ENCODE measurements at regions not wholly inside any gene's neighbourhood (a gene's known extent, or its start where the extent isn't known, plus 50 kb on each side); places are given as distances from the start of the nearest gene placed in this dataset.

DNA sequence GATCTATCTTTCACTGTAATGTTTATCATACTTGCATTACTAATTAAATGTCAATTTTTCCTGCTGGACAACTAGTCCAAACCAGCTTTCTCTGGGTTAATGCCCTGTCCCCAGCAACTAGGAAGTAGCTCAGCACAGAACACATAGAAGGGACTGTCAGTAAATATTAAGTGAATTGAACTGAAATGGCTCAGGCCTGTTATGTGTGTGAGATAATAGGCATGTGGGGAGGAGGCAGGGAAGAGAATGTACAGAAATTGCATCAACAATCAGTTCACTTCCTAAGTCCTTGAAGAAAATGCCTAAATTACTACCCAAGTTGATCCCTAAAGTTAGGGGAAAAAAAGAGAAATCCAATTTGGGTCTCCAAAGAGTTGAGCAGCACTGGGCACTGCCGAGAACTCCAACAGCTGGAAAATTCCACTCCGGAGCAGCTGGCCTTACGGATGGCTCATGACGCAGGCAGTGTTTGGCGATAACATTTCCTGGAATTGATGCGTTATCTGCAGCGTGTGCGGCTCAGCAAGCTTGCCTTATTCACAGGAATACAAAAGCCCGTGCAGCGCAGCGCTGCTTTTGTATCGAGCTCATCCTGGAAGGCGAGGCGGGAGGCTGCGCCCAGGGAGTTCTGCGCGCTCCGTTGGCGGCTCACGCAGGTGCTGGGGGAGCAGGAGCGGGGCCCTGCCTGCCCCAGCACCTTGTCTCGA is 297.3 kb upstream of the LCORL start:
- peak; percentile 55; the same call in 1 of the 3 replicates for ATAC-seq

DNA sequence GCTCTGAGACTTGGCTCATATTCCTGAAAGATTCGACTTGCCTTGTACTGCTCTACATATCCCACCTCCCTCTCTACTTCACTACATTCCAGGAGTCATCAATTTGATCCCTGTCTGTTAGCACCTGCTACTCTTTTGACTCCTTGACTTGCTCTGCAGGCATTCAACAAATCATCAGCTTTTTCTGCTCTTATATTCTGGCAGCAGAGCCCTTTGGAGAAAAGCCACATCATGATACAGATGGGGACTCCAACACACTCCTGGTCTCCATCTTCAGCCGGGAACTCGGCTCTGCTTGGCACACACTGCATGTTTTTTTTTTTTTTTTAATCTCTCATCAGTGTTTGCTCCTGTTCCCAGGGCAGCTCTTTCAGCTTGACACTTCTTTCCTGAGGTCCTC is 293.2 kb upstream of the LCORL start:
- TF ChIP-seq OSR1 (CRISPR knock-in tag; IDR thresholded peaks at IDR 0.05) (no peak), ISL1 (CRISPR knock-in tag; IDR thresholded peaks at IDR 0.05) (peak; percentile 18; the same call in 1 of the 2 replicates), ZFP3 (CRISPR knock-in tag; IDR thresholded peaks at IDR 0.05) (peak; percentile 62; the same call in 1 of the 2 replicates), BACH2 (CRISPR knock-in tag; IDR thresholded peaks at IDR 0.05; ENCODE audit: borderline replicate concordance) (no peak)
- TF ChIP-seq, protein P1, sequence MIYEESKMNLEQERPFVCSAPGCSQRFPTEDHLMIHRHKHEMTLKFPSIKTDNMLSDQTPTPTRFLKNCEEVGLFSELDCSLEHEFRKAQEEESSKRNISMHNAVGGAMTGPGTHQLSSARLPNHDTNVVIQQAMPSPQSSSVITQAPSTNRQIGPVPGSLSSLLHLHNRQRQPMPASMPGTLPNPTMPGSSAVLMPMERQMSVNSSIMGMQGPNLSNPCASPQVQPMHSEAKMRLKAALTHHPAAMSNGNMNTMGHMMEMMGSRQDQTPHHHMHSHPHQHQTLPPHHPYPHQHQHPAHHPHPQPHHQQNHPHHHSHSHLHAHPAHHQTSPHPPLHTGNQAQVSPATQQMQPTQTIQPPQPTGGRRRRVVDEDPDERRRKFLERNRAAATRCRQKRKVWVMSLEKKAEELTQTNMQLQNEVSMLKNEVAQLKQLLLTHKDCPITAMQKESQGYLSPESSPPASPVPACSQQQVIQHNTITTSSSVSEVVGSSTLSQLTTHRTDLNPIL (CRISPR knock-in tag; IDR thresholded peaks at IDR 0.05; ENCODE audit: low read depth) = no peak
- ATAC-seq = no peak

More for the DNA sequence above, 297.3 kb upstream of the LCORL start:
- no peak for TF ChIP-seq ZNF70 (CRISPR knock-in tag; IDR thresholded peaks at IDR 0.05)
- peak; percentile 92 for TF ChIP-seq TCF4 (CRISPR knock-in tag; IDR thresholded peaks at IDR 0.05; ENCODE audit: borderline replicate concordance)
- TF ChIP-seq PPARA (CRISPR knock-in tag; IDR thresholded peaks at IDR 0.05; ENCODE audit: borderline replicate concordance) = no peak
- TF ChIP-seq TSHZ2 (CRISPR knock-in tag; IDR thresholded peaks at IDR 0.05) = peak; percentile 74

GRCh38 chr4:18297684-18298083 is 276.1 kb upstream of the LCORL start:
- TF ChIP-seq ZC3H10 (CRISPR knock-in tag; IDR thresholded peaks at IDR 0.05) (no peak), BACH2 (CRISPR knock-in tag; IDR thresholded peaks at IDR 0.05; ENCODE audit: borderline replicate concordance) (no peak), ZNF70 (CRISPR knock-in tag; IDR thresholded peaks at IDR 0.05) (no peak), CSDC2 (CRISPR knock-in tag; IDR thresholded peaks at IDR 0.05) (no peak), SNAI2 (CRISPR knock-in tag; IDR thresholded peaks at IDR 0.05) (no peak), ESRRG (CRISPR knock-in tag; IDR thresholded peaks at IDR 0.05) (no peak), TSHZ2 (CRISPR knock-in tag; IDR thresholded peaks at IDR 0.05) (no peak), ZFP3 (CRISPR knock-in tag; IDR thresholded peaks at IDR 0.05) (no peak), TOX (CRISPR knock-in tag; IDR thresholded peaks at IDR 0.05; ENCODE audit: borderline replicate concordance) (no peak), GLIS3 (CRISPR knock-in tag; IDR thresholded peaks at IDR 0.05) (no peak), ZFP30 (CRISPR knock-in tag; IDR thresholded peaks at IDR 0.05) (no peak), TCF4 (CRISPR knock-in tag; IDR thresholded peaks at IDR 0.05; ENCODE audit: borderline replicate concordance) (no peak), ZNF565 (CRISPR knock-in tag; conservative IDR thresholded peaks at IDR 0.05; ENCODE audit: low read depth) (no peak), ZNF8 (CRISPR knock-in tag; IDR thresholded peaks at IDR 0.05) (no peak), PPARA (CRISPR knock-in tag; IDR thresholded peaks at IDR 0.05; ENCODE audit: borderline replicate concordance) (no peak)
- TF ChIP-seq, protein P2, sequence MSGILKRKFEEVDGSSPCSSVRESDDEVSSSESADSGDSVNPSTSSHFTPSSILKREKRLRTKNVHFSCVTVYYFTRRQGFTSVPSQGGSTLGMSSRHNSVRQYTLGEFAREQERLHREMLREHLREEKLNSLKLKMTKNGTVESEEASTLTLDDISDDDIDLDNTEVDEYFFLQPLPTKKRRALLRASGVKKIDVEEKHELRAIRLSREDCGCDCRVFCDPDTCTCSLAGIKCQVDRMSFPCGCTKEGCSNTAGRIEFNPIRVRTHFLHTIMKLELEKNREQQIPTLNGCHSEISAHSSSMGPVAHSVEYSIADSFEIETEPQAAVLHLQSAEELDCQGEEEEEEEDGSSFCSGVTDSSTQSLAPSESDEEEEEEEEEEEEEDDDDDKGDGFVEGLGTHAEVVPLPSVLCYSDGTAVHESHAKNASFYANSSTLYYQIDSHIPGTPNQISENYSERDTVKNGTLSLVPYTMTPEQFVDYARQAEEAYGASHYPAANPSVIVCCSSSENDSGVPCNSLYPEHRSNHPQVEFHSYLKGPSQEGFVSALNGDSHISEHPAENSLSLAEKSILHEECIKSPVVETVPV (CRISPR knock-in tag; IDR thresholded peaks at IDR 0.05) = no peak
- ATAC-seq = no peak

- no peak for ATAC-seq
- TF ChIP-seq, protein P3, sequence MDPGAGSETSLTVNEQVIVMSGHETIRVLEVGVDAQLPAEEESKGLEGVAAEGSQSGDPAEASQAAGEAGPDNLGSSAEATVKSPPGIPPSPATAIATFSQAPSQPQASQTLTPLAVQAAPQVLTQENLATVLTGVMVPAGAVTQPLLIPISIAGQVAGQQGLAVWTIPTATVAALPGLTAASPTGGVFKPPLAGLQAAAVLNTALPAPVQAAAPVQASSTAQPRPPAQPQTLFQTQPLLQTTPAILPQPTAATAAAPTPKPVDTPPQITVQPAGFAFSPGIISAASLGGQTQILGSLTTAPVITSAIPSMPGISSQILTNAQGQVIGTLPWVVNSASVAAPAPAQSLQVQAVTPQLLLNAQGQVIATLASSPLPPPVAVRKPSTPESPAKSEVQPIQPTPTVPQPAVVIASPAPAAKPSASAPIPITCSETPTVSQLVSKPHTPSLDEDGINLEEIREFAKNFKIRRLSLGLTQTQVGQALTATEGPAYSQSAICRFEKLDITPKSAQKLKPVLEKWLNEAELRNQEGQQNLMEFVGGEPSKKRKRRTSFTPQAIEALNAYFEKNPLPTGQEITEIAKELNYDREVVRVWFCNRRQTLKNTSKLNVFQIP (CRISPR knock-in tag; IDR thresholded peaks at IDR 0.05; ENCODE audit: borderline replicate concordance, low read depth) = no peak
- TF ChIP-seq TCF4 (CRISPR knock-in tag; IDR thresholded peaks at IDR 0.05; ENCODE audit: borderline replicate concordance) = no peak
- TF ChIP-seq, protein P1 (CRISPR knock-in tag; IDR thresholded peaks at IDR 0.05; ENCODE audit: low read depth) = no peak
- TF ChIP-seq ZFP30 (CRISPR knock-in tag; IDR thresholded peaks at IDR 0.05) = no peak
- no peak for TF ChIP-seq ZNF565 (CRISPR knock-in tag; conservative IDR thresholded peaks at IDR 0.05; ENCODE audit: low read depth)
- no peak for TF ChIP-seq OSR1 (CRISPR knock-in tag; IDR thresholded peaks at IDR 0.05)
- TF ChIP-seq ZNF70 (CRISPR knock-in tag; IDR thresholded peaks at IDR 0.05) = no peak
- TF ChIP-seq PPARA (CRISPR knock-in tag; IDR thresholded peaks at IDR 0.05; ENCODE audit: borderline replicate concordance) = no peak
- TF ChIP-seq PATZ1 (CRISPR knock-in tag; IDR thresholded peaks at IDR 0.05; ENCODE audit: borderline replicate concordance) = no peak
- TF ChIP-seq CSDC2 (CRISPR knock-in tag; IDR thresholded peaks at IDR 0.05) = no peak
These were observed 274.9 kb upstream of the LCORL start for GRCh38 chr4:18296411-18296810.

Measured in SK-N-SH treated with all-trans-retinoic acid at 6 μM for 48 hours (cell line).